ENCODE measurements at regions not wholly inside any gene's neighbourhood (a gene's known extent, or its start where the extent isn't known, plus 50 kb on each side); places are given as distances from the start of the nearest gene placed in this dataset.
"Not testable (repeated sequence)": the region's sequence is repeated elsewhere in the genome, so short reads cannot be mapped to it uniquely, and the experiment has no call there.

DNA sequence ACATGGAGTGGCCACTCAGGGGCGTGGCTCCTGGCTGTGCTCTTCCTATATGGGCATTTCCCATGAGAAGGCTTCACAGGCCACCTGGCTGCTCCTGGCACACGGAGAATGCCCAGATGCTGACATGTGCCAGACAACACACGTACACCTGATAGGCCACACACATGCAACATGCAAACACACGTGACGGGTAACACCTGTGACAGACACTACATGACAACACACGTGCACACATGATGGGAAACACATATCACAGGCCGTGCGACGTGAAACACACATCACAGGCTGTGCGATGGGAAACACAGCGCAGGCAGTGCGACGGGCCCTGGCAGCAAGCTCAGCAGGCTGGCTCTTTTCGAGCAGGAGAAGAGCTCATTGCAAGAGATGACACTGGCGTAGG, 94.3 kb upstream of the HMX1 start:
- not testable (repeated sequence) for DNase-seq

DNA sequence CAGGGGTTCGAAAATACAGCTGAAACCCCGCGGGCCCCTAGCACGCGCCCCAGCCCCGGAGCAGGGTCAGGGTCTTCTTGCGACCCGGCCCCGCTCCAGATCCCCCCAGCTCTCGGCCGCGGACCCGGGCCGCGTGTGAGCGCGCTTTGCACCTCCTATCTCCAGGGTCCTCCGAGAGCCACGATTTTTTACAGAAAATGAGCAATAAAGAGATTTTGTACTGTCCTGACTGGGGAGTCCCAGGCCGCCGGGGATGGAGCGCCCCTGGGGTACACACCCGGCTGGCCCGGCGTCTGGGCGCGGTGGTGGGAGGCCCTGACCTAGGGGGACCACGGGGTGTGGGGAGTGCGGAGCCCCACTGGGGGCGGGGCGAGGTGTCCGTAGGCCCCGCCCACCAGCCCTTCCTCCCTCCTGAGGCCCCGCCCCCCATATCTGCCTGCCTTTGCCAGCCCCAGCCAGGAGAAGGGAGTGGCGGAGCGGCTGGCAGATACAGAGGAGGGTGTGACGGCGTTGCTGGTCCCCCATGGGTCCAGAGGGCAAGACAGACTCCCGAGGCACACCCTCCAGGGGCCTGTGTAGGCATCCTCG, 92.7 kb upstream of the HMX1 start:
- DNase-seq: not testable (repeated sequence)

DNA sequence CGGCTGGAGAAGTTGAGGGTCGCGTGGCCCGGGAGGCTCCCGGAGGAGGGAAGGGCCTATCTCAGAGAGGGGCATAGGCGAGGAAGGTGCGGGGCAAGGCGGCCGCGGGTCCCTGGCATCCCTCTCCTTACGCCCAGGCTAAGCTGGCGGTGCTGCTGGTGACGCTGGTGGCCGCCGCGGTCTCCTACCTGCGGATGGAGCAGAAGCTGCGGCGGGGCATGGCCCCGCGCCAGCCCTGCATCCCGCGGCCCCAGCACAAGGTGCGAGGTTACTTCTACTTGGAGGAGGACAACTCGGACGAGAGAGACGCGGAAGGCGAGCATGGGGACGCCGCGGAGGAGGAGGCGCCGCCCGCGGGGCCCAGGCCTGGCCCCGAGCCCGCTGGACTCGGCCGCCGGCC, 91.9 kb upstream of the HMX1 start:
- DNase-seq: not testable (repeated sequence)

DNA sequence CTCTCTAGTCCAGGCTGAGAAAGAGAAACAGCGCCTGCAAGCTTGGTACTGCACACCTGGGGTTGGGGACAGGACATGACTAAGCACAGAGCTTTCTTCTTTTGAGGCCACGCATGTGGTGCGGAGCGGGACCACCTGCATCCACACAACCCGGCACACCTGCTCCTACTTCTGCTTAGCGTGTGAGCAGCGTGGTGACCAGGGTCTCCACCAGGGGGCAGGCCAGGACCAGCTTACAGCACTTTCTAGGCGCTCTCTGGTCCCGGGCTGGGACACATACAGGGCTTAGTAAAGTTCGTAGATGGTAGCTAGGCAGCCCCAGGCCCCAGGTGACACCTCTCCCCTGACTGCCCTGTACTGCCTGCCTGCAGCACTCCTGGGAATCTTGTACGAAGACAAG, 89.7 kb upstream of the HMX1 start:
- peak; percentile 54 for DNase-seq

DNA sequence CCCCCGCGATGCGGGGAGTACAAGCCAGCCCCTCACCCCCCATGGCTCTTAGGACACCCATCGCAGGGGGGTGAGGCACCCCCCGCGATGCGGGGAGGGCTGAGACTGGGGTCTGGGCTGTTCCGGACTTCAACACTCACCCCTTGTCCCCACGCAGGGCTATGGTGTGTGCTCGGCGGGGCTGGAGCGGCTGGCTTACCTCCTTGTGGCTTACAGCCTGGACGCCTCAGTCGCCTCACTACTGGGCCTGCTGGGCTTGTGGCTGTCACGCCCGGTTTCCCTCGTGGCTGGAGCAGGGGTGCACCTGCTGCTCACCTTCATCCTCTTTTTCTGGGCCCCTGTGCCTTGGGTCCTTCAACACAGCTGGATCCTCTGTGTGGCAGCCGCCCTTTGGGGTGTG, 87.8 kb upstream of the HMX1 start:
- DNase-seq: not testable (repeated sequence)

DNA sequence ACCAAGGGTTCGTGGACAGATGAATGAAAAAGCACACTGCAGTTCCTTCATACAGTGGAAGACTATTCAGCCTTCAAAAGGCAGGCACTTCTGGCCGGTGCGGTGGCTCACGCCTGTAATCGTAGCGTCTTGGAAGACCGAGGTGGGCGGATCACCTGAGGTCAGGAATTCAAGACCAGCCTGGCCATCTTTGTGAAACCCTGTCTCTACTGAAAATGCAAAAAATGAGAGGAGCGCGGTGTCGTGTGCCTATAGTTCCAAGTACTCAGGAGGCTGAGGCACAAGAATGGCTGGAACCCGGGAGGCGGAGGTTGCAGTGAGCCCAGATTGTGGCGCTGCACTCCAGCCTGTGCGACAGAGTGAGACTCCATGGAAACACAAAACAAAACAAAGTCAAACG, 82.4 kb upstream of the HMX1 start:
- DNase-seq: not testable (repeated sequence)

DNA sequence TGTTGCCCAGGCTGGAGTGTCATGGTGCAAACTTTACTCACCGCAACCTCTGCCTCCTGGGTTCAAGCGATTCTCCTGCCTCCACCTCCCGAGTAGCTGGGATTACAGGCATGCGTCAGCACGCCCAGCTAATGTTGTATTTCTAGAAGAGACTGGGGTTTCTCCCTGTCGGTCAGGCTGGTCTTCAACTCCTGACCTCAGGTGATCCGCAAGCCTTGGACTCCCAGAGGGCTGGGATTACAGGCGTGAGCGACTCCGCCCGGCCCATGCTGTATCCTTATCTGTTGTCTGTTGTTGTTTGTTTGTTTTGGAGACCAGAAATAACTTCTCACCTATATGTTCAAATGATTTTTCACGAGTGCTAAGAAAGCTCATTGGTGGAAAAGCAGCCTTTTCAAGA, 81.2 kb upstream of the HMX1 start:
- DNase-seq: not testable (repeated sequence)

DNA sequence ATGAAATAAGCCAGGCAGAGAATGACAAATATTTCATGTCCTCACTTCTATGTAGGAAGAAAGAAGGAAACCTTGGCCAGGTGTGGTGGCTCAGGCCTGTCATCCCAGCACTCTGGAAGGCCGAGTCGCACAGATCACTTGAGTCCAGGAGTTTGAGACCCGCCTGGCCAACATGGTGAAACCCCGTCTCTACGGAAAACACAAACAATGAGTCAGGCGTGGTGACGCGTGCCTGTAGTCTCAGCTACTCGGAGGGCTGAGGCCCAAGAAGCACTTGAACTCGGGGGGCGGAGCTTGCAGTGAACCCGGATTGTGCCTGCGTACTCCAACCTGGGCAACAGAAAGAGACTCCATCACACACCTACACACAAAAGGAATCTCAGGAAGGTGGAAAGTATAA, 80.5 kb upstream of the HMX1 start:
- DNase-seq: not testable (repeated sequence)

DNA sequence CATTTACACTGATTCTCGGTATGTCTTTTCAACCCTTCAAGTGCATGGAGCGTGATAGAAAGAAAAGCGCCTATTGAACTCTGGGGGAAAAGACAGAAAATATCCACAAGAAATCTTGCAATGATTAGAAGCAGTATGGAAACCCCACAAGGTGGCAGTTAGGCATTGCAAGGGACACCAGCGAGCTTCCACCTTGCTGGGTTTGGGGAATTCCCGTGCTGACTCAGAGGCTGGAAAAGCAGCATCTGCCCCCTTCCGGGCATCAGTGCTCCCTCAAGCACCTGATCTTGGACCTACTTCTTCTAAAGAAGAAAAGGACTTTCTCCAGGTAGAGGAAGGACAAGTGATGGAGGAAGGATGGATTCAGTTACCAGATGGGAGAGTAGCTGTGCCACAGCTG, 73.9 kb upstream of the HMX1 start:
- DNase-seq: not testable (repeated sequence)

DNA sequence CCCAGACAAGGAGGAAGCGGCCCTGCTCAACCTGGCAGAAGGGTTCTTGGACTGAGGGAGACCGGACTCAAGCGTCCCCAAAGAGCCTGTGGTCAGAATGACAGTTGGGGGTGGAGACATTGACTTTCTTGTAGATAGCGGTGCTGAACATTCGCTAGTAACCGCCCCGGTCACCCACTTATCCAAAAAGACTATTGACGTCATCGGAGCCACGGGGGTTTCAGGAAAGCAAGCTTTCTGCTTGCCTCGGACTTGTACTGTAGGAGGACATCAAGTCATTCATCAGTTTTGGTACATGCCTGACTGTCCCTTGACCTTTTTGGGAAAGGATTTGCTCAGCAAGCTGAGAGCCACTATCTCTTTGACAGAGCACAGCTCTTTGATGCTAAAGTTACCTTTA, 71.7 kb upstream of the HMX1 start:
- DNase-seq: not testable (repeated sequence)

DNA sequence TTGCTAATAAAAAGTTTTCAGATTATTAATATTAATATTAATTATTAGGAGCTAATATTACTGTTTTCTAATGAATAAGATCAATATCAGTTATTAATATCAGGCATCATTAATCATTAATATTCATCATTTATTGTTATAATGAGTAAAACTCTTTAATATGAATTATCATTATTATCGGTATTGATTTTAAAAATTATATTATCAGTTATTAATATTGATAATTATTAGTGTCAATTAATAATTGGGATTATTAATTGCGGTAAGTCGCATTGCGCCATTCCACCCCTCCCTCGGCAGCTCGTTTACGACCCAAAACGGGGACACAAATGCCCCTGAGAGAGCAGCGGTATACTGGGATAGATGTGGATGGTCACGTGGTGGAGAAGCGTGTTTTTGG, 70.4 kb upstream of the HMX1 start:
- DNase-seq: not testable (repeated sequence)

DNA sequence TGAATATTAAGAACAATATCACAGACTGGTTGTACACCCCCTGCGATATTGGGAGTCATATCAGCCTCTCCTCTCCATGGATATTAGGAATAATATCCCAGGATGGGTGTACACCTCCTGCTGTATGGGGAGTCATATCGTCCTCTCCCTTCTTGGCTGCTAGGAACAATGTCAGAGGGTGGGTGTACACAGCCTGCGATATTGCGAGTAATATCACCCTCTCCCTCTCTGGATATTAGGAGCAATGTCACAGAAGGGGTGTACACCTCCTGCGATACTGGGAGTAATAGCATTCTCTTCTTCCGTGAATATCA, 69.8 kb upstream of the HMX1 start:
- DNase-seq: not testable (repeated sequence)

DNA sequence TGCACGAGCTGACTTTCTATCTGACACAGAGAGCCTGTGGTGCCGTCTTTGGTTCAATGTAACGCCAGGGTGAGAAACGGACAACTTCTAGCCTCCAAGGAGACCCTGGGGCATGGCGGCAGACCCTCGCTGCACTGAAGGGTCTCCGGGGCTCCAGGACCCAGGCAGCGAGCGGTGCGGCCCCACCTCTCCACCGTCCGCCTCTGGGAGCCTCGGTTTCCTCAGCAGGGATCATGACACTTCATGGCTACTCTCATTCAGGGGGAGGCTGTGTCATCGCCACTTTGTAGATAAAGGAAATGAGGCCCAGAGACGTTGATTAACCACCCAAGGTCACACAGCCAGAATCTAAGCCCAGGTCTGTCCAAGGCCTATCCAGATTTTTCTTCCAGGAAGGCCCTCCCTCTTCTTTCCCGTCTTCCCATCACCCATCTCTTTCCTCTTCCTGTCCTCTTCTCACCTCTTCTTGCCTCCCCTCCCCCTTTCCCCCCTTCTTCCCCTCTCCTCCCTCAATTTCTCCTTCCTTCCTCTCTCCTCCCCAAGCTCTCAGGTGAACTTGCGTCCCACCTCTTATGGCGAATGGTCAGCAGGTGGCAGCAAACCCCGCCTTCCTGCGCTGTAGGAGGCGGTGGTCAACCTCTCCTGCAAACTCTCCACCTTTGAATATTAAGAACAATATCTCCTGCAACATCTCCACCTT, 69.3 kb upstream of the HMX1 start:
- no peak for DNase-seq

DNA sequence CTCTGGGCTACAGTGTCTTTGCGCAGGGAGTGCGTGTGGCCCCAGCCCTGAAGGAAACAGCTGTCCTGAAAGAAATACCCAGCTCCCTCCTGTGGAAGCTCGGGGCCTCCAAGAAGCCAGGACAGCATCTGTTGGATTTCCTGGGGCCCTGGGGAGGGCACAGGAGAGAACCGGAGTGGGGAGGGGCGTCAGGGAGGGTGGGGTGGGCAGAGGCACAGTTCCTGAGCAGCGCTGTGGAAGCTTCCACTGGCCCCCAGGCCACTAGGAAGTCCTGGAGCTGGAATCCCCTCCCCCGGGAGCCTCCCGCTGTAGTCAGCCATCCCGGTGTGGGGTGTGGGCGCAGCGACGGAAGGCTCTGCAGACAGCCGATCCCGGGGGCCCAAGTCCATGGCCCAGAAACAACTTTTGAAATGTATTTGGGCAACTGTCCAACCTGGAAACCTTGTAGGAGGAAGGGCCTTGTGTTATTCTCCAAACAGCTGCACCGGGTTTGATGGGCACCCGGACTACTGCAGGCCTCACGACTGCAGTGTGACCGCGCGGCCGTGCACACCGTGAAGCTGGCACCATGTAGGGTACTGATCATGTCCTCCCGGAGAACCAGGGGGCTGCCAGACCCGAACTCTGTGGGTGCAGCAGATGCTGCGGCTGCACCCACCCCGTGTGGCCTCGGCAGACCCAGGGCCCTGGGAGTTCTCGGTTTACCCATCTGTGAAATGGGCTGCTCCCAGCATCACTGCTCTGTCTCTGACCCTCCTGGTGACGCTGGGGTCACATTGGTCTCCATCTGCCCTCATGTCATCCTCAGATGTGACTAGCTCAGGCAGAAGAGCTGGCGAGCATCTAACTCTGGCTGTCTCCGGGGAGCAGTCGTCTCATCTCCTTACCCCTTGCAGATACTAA, 68.5 kb upstream of the HMX1 start:
- DNase-seq: no peak

DNA sequence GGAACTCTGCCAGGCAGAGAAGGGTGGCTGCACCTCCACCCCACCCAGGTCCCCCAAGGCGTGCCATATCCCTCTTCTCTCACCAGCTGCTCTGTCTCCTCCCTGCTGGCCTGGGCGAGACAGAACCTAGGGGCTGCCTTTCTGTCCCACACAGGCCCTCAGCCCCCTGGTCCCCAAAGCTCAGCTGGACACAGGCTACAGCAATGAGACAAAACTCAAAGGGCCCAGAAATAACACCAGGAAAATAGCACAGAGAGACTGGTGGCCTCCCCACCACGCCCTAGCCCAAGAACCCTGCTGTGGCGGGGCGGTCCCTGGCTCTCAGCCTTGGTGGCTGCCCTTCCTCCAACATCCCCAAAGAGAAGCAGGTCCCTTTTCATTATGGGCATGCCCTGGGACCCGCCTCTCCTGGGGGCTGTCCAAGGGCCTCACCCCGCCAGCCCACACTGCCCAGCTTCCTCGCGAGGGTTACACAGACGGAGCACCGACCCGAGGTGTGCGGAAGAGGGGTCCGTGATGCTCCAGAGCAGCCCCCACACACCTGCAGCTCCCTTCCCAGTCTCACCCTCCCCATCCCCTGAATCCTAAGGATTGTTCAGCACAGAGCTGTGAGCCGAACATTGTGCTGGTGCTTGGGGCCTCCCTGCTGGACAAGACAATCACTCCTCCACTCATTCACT, 67.7 kb upstream of the HMX1 start:
- no peak for DNase-seq

DNA sequence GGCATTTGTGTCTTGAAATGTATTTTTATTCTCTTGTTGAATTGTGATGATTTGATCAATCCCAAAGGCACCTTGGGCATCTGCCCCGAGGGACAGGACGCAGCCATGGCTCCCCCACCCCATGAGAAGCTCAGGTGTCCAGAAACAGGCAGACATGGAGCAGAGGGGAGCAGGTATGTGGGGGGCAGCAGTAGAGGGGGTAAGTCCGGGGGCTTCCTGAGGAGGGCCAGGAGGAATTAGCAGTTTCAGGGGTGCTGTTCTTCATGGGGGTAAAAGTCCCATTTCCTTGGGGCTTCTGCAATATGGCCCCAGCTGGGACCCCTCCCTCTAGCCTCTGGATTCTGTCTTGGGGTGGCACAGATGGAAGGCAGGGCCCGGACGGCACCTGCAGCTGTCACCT, 67.0 kb upstream of the HMX1 start:
- no peak for DNase-seq

DNA sequence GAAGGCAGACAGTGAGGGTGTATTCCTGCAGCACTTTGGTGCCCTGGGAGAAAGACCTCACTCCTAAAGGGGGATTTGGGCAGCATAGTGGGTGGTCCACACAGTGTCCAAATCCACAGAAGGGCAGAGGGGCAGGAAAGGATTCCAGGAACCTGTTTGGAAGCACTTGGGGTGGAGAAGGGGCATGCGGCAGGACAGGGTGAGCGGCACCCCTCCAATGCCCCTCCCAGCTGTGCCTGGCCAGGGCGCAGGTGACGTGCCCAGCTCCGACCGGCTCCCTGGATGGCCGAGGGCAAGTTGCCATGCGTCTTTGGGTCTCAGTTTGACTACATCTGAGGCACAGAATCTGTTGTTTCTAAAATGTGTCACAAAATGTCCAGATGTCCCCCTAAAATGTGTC, 66.5 kb upstream of the HMX1 start:
- DNase-seq: no peak

DNA sequence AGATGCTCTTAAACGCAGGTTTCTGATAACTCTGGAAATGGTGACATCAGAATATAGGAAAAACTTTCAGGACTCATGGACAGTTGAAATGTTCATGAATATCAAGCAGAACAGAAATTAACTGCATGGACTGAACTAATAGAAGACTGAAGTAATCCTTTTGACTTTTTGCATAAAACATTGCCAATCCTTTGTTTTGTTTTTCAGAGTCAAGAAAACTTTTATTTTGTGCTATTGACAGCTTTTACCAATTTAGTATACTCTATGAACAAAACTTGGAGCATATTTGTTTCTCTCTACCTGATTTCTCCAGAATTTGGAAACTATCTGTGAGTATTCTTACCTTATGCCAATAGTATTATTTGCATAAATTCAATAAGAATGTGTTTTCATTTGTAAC, 61.2 kb upstream of the HMX1 start:
- DNase-seq: no peak

DNA sequence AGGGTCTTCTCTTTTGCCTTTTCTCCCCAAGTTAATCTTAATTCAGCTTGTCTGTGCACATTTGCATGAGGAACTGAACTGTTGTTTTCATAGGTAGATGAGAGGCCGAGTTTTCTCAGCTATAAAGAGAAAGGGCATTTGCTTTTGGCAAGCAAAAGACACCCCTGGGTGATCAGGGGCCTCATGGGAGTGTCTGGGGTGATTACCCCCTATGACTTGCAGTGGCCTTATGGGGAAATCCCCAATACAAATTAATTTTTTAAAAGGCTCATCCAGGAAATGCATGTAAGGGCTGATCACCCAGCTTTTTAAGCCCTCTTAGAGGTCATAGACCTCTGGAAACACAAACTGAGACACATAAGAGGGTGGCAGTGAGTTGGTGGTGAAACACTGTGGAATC, 56.4 kb upstream of the HMX1 start:
- DNase-seq: no peak

DNA sequence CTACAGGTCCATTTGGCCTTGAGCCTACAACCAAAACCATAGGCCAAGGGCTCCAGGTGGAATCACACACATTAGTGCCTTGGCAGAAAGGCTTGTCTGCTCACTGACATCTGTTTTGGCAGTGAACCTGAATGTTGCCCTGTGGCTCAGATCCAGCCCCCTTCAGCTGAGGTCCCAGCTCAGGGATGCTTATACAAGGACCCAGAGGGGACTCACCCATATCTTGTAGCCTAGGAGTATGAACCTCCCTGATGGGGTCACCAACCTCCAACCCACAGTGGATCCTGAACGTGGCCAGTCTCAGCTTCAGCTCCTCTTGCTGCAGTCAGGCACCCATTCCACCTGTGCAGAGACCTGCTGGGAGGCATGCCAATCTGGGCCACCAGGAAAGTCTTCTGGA, 50.8 kb upstream of the HMX1 start:
- DNase-seq: no peak

DNA sequence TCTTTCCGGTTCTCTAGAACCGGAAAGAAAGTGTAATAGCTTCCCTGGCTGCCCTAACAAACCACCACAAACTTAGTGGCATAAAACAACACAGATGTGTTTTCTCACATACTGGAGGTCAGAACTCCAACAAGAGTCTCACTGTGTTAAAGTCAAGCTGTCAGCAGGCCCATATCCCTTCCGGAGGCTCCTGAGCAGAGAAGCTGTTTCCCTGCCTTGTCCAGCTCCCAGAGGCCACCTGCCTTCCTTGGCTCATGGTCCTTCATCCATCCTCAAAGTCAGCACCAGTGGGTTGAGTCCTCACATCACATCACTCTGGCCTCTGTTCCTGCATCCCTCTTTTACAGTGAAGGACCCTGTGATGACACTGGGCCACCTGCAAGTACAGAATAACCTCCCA, 49.8 kb upstream of the HMX1 start:
- no peak for DNase-seq
